Activated T-helper 1 cell treated with anti-CD3 and anti-CD28 coated beads, Interleukin-12 subunit alpha, Interleukin-12 subunit beta, Interleukin-2, Interleukin-4 antibody, amounts not matched to agents 30 ng/mL and 10 ng/mL and 1 ng/mL, durations not matched to agents 14 hours and 24 hours and 36 hours (primary cell): ENCODE measurements at regions not wholly inside any gene's neighbourhood (a gene's known extent, or its start where the extent isn't known, plus 50 kb on each side); places are given as distances from the start of the nearest gene placed in this dataset.

Source experiments
- DNase-seq: peaks from one replicate; pipeline ENCODE4 v3.0.0; 2021; ENCODE audit warnings: low spot score
- H3K27ac Mint-ChIP-seq: one replicate; pipeline ENCODE4 v1.8.0; 2021; ENCODE audit warnings: mild to moderate bottlenecking, mixed read lengths
- H3K27me3 Mint-ChIP-seq: one replicate; pipeline ENCODE4 v1.8.0; 2022; ENCODE audit warnings: mild to moderate bottlenecking, moderate library complexity, mixed read lengths; ENCODE audit not compliant: insufficient read depth
- H3K36me3 Mint-ChIP-seq: one replicate; pipeline ENCODE4 v1.8.0; 2021; ENCODE audit warnings: low read depth, mixed read lengths
- H3K4me1 Mint-ChIP-seq: one replicate; pipeline ENCODE4 v1.8.0; 2021; ENCODE audit warnings: low read depth, mixed read lengths
- H3K4me3 Mint-ChIP-seq: one replicate; pipeline ENCODE4 v1.8.0; 2021; ENCODE audit warnings: mild to moderate bottlenecking, moderate library complexity, mixed read lengths
- H3K9me3 Mint-ChIP-seq: one replicate; pipeline ENCODE4 v1.8.0; 2021; ENCODE audit warnings: mixed read lengths
- intact Hi-C: fragments of 100-400 bp; cut with micrococcal nuclease; formaldehyde crosslinking; loops from one replicate; pipeline ENCODE4 v1.15.1; 2024

- H3K27me3 Mint-ChIP-seq, result peaks cover 8% of the 10 kb centered on the region
- H3K36me3 Mint-ChIP-seq, result peaks cover 2% of the 10 kb centered on the region
- intact Hi-C loops, result no loop called here
- H3K9me3 Mint-ChIP-seq, result peaks cover 8% of the 10 kb centered on the region
- H3K27ac Mint-ChIP-seq, result no peak overlapping the region
- peaks cover 11% of the 10 kb centered on the region for H3K4me1 Mint-ChIP-seq
- H3K4me3 Mint-ChIP-seq, result no peak overlapping the region
- DNase-seq, result no peak
Observed at GRCh38 chr20:59428006-59428405, 127.6 kb downstream of the EDN3 start.

GRCh38 chr20:59428441-59429205 lies 128.2 kb downstream of the EDN3 start:
- Mint-ChIP-seq H3K4me3 (no peak overlapping the region), H3K27me3 (peaks cover 8% of the 10 kb centered on the region), H3K27ac (no peak overlapping the region), H3K4me1 (peaks cover 11% of the 10 kb centered on the region), H3K36me3 (peaks cover 2% of the 10 kb centered on the region), H3K9me3 (peaks cover 8% of the 10 kb centered on the region)
- DNase-seq, result no peak
- intact Hi-C loops, result no loop called here

GRCh38 chr20:59429396-59429795 lies 129.0 kb downstream of the EDN3 start:
- Mint-ChIP-seq H3K27ac (no peak overlapping the region), H3K4me3 (no peak overlapping the region), H3K9me3 (peaks cover 8% of the 10 kb centered on the region), H3K27me3 (peaks cover 8% of the 10 kb centered on the region), H3K4me1 (peaks cover 11% of the 10 kb centered on the region), H3K36me3 (peaks cover 2% of the 10 kb centered on the region)
- intact Hi-C loops, result no loop called here
- no peak for DNase-seq

DNA sequence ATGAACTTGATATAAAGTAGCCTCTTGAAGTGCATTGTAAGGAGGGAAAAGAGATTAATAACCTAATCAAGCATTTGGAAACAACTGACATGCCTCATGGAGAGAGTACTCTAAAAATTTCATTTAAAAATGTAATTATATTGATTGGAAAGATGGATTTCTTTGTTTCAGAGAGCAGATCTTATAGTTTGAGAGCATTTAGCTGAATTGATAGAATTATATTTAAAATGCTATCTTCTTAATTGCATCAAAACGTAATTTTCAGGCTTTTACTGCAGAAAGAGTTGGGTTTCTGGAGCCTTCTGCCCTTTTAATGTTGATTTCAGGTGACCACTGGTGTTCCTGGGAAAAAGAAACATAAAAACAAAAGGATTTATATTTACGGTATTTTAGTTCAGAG lies 130.6 kb downstream of the EDN3 start:
- Mint-ChIP-seq H3K9me3 (peaks cover 8% of the 10 kb centered on the region), H3K4me3 (no peak overlapping the region), H3K4me1 (peaks cover 11% of the 10 kb centered on the region), H3K36me3 (peaks cover 2% of the 10 kb centered on the region), H3K27me3 (peaks cover 8% of the 10 kb centered on the region), H3K27ac (no peak overlapping the region)
- intact Hi-C loops, result no loop called here
- no peak for DNase-seq

GRCh38 chr20:59434960-59435359 lies 134.5 kb downstream of the EDN3 start:
- Mint-ChIP-seq H3K36me3 (no peaks in the 10 kb centered on the region), H3K27me3 (peaks cover 4% of the 10 kb centered on the region), H3K9me3 (no peaks in the 10 kb centered on the region), H3K4me1 (no peaks in the 10 kb centered on the region), H3K4me3 (no peak overlapping the region), H3K27ac (no peak overlapping the region)
- intact Hi-C loops, result no loop called here
- DNase-seq, result no peak

DNA sequence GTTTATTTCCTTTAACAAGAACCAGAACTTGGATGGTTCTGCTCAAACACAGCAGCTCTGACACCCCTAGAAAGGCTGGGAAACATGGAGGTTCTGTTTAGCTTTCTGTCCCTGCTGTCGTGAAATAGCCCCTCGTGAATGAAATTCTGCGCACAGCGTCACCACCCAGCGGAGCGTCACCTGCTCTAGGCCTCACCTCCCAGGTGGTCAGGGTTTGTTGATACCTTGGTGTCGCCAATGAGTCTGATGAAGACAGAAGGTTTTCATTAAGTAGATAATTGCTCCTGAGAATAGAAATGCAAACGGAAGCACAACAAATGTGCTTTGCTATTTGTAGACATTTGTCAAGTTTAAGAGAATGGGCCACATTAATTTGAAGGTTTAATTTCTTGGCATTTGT lies 135.1 kb downstream of the EDN3 start:
- Mint-ChIP-seq H3K9me3 (no peaks in the 10 kb centered on the region), H3K4me3 (no peak overlapping the region), H3K4me1 (no peaks in the 10 kb centered on the region), H3K27ac (no peak overlapping the region), H3K27me3 (peaks cover 4% of the 10 kb centered on the region), H3K36me3 (no peaks in the 10 kb centered on the region)
- intact Hi-C loops, result no loop called here
- DNase-seq, result no peak

DNA sequence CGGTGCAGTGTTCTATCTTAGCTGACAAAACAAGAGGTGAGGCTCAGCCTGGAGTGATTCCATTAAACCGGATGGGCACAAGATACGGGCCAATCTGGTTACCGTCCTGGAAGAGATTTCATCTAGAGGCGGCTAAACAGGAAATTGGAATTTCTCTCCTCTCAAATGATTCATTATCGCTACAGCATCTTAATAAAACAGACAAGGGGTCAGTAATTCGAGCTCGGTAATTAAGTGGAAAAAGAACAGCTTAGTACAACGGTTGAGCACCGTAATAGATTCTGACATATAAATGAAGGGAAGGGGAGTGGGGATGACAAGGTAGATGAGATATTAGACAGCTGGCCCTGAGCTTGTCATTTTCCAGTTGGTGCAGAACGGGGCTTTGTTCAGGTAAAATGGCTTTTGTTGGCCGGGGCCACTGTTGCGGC lies 137.2 kb downstream of the EDN3 start:
- peaks cover 5% of the 10 kb centered on the region for H3K27me3 Mint-ChIP-seq
- H3K4me1 Mint-ChIP-seq, result no peaks in the 10 kb centered on the region
- no peak overlapping the region for H3K4me3 Mint-ChIP-seq
- no peak overlapping the region for H3K27ac Mint-ChIP-seq
- no peaks in the 10 kb centered on the region for H3K9me3 Mint-ChIP-seq
- no peaks in the 10 kb centered on the region for H3K36me3 Mint-ChIP-seq
- no peak for DNase-seq
- intact Hi-C loops, result no loop called here

GRCh38 chr20:59438201-59438600 lies 137.8 kb downstream of the EDN3 start:
- H3K27me3 Mint-ChIP-seq, result peaks cover 8% of the 10 kb centered on the region

GRCh38 chr20:59439243-59439642 lies 138.8 kb downstream of the EDN3 start:
- Mint-ChIP-seq H3K4me3 (no peak overlapping the region), H3K36me3 (no peaks in the 10 kb centered on the region), H3K27me3 (peaks cover 11% of the 10 kb centered on the region), H3K27ac (no peak overlapping the region), H3K9me3 (no peaks in the 10 kb centered on the region), H3K4me1 (no peaks in the 10 kb centered on the region)
- no peak for DNase-seq
- intact Hi-C loops, result no loop called here

More at GRCh38 chr20:59438201-59438600, 137.8 kb downstream of the EDN3 start:
- Mint-ChIP-seq H3K27ac (no peak overlapping the region), H3K36me3 (no peaks in the 10 kb centered on the region), H3K9me3 (no peaks in the 10 kb centered on the region), H3K4me1 (no peaks in the 10 kb centered on the region), H3K4me3 (no peak overlapping the region)
- DNase-seq, result no peak
- intact Hi-C loops, result no loop called here

DNA sequence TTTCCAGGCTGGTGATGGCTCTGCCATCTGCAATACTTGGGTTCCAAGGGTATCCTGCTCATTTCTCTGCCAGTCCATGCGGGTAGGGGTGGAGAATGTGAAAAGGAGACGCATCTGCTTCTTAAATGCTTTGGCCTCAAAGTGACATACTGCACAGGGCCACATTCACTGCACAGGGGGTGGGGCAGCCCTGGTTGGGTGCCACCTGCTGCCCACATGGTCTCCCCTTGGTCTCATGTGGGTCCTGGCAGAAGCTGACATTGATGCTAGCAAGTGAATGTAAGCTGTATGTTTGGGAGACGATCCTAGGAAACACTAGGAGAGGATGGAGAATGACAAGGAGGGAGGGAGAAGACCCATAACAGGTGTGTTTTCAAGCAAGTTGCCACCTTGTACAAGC lies 140.9 kb downstream of the EDN3 start:
- H3K36me3 Mint-ChIP-seq, result no peaks in the 10 kb centered on the region
- H3K4me3 Mint-ChIP-seq, result no peak overlapping the region
- no peak for DNase-seq
- H3K4me1 Mint-ChIP-seq, result no peaks in the 10 kb centered on the region
- no peaks in the 10 kb centered on the region for H3K9me3 Mint-ChIP-seq
- no peak overlapping the region for H3K27ac Mint-ChIP-seq
- intact Hi-C loops, result no loop called here
- H3K27me3 Mint-ChIP-seq, result peaks cover 13% of the 10 kb centered on the region

- Mint-ChIP-seq H3K27me3 (peaks cover 13% of the 10 kb centered on the region), H3K9me3 (no peaks in the 10 kb centered on the region)
- intact Hi-C loops, result no loop called here
Observed at GRCh38 chr20:59441860-59442810, 141.7 kb downstream of the EDN3 start.

DNA sequence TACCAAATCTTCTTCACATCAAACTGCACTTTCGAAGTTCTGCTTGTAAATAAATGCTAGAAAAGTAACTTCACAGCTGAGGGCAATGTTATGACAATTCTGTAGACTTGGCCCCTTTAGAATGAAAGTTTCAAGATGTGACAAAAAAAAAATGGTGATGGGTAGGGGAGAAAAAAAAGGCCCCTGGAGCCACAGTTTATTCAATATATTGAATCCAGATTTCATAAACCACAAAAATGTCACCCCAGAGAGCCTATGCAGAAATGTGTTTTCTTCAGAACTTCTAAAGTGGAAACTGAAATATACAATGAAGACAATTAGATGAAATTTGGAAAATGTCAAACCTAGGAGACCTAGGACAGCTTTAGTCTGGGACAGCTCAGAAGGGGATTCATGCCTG lies 143.1 kb downstream of the EDN3 start:
- Mint-ChIP-seq H3K4me3 (no peak overlapping the region), H3K27me3 (peaks cover 19% of the 10 kb centered on the region), H3K36me3 (no peaks in the 10 kb centered on the region), H3K4me1 (no peaks in the 10 kb centered on the region), H3K27ac (no peak overlapping the region), H3K9me3 (no peaks in the 10 kb centered on the region)
- no peak for DNase-seq
- intact Hi-C loops, result no loop called here

More at GRCh38 chr20:59441860-59442810, 141.7 kb downstream of the EDN3 start:
- Mint-ChIP-seq H3K27ac (no peak overlapping the region), H3K4me3 (no peak overlapping the region), H3K36me3 (no peaks in the 10 kb centered on the region), H3K4me1 (no peaks in the 10 kb centered on the region)
- DNase-seq, result no peak

DNA sequence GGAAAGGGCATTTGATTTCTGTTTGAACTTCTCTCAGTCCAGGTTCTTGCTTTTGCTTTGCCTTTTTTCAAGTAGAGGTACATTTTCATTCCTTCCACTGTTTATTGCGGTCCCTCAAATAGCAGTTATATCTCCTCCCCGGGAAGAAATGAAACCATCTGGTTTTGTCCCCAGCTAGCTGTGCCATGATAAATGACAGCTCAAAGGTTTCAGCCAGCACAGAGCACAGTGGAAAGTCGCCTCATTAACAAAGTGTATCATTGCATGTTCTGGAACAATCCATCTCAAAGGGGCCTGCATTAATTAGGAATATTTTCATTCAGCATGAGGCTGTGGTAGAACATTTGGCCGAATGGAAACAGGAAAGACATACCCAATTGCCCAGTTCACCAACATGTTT lies 146.0 kb downstream of the EDN3 start:
- H3K4me1 Mint-ChIP-seq, result no peaks in the 10 kb centered on the region
- no peak for DNase-seq
- H3K36me3 Mint-ChIP-seq, result no peaks in the 10 kb centered on the region
- intact Hi-C loops, result no loop called here
- no peaks in the 10 kb centered on the region for H3K9me3 Mint-ChIP-seq
- peaks cover 22% of the 10 kb centered on the region for H3K27me3 Mint-ChIP-seq
- no peak overlapping the region for H3K27ac Mint-ChIP-seq
- H3K4me3 Mint-ChIP-seq, result no peak overlapping the region
